Kidney capillary endothelial cell (primary cell): ENCODE measurements at regions not wholly inside any gene's neighbourhood (a gene's known extent, or its start where the extent isn't known, plus 50 kb on each side); places are given as distances from the start of the nearest gene placed in this dataset.

Source experiments
- DNase-seq: peaks from one replicate; pipeline ENCODE4 v3.0.0-alpha.2; 2018; ENCODE audit warnings: low spot score

- DNase-seq, result no peak
Measured at GRCh38 chr3:78516937-78517336, 1250.9 kb downstream of the ROBO1 start.

- DNase-seq, result no peak
Measured at GRCh38 chr3:78517965-78518364, 1249.8 kb downstream of the ROBO1 start.

GRCh38 chr3:78519281-78519680, 1248.5 kb downstream of the ROBO1 start:
- DNase-seq, result no peak

GRCh38 chr3:78529601-78530000, 1238.2 kb downstream of the ROBO1 start:
- DNase-seq, result no peak

GRCh38 chr3:78540485-78540884, 1227.3 kb downstream of the ROBO1 start:
- DNase-seq, result no peak

- DNase-seq, result no peak
Measured at GRCh38 chr3:78545827-78546226, 1222.0 kb downstream of the ROBO1 start.
